ENCODE measurements at regions not wholly inside any gene's neighbourhood (a gene's known extent, or its start where the extent isn't known, plus 50 kb on each side); places are given as distances from the start of the nearest gene placed in this dataset.

DNA sequence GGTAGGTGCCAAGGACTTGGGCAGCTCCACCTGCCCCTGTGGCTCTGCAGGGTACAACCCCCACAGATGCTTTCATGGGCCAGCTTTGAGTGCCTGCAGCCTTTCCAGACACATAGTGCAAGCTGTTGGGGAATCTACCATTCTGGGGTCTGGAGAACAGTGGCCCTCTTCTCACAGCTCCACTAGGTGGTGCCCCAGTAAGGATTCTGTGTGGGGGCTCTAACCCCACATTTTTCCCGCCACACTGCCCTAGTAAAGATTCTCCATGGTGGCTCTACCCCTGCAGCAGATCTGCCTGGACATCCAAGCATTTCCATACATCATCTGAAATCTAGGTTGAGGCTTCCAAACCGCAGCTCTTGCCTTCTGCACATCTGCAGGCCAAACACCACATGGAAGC lies 149.7 kb upstream of the FNDC3A start:
- TF ChIP-seq, protein P1, sequence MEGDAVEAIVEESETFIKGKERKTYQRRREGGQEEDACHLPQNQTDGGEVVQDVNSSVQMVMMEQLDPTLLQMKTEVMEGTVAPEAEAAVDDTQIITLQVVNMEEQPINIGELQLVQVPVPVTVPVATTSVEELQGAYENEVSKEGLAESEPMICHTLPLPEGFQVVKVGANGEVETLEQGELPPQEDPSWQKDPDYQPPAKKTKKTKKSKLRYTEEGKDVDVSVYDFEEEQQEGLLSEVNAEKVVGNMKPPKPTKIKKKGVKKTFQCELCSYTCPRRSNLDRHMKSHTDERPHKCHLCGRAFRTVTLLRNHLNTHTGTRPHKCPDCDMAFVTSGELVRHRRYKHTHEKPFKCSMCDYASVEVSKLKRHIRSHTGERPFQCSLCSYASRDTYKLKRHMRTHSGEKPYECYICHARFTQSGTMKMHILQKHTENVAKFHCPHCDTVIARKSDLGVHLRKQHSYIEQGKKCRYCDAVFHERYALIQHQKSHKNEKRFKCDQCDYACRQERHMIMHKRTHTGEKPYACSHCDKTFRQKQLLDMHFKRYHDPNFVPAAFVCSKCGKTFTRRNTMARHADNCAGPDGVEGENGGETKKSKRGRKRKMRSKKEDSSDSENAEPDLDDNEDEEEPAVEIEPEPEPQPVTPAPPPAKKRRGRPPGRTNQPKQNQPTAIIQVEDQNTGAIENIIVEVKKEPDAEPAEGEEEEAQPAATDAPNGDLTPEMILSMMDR (IDR thresholded peaks at IDR 0.05), result no peak
- TF ChIP-seq POLR2A (IDR thresholded peaks at IDR 0.05), result no peak

All from ovary (tissue), 3 donors.